GM18498 (cell line): ENCODE measurements at regions not wholly inside any gene's neighbourhood (a gene's known extent, or its start where the extent isn't known, plus 50 kb on each side); places are given as distances from the start of the nearest gene placed in this dataset.
"Not testable (repeated sequence)": the region's sequence is repeated elsewhere in the genome, so short reads cannot be mapped to it uniquely, and the experiment has no call there.

ENCODE experiments used
- ATAC-seq: cut with Tn5 transposase; IDR thresholded peaks from one replicate; pipeline ENCODE4 v1.9.1; 2021; ENCODE audit warnings: mild to moderate bottlenecking, moderate library complexity; ENCODE audit not compliant: unreplicated experiment

DNA sequence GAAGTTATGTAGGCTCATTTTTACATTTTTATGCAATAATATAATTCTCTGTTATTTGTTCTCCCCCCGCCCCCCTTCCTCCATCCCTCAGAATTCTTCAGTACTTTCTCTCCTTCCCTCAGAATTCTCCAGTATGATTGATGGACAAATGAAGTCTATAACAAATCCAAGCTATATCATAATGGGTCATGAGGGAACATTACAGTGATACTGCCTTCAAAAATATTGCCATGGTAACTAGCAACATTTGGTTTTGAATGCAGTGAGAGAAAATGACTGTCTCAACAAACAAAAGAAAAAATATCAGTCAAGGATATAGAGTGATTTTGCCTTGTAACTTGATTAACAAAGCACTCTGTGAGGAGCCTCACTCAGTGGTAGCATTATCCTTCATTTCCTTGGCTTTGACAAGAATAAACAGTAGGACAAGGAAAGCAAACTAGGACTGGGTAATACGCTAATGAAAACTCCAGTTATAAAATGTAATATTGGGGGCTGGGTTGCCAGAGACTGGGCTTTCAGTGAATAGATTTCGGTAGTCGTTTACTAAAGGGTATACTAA is 392.9 kb upstream of the CRIM1 start:
- no peak for ATAC-seq

DNA sequence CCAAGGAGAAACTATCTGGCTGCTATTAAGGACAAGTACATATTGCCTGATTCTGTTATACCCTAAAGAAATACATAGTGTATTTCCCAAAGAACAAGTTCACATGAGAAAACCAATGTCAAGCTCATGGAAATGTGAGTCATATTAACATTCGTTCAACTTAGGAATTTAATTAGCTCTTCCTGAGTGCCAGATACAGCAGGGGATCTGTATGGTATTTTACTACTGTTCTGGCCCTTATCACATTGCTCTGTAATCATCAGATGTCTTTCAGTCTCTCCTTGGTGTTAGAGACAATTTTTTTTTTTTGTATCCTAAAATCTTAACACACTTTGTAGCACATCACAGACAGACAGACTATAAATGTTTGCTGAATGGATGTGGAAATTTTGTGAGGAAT is 395.0 kb upstream of the CRIM1 start:
- no peak for ATAC-seq

- not testable (repeated sequence) for ATAC-seq
Measured at GRCh38 chr2:35957053-35957452, 398.5 kb upstream of the CRIM1 start.

DNA sequence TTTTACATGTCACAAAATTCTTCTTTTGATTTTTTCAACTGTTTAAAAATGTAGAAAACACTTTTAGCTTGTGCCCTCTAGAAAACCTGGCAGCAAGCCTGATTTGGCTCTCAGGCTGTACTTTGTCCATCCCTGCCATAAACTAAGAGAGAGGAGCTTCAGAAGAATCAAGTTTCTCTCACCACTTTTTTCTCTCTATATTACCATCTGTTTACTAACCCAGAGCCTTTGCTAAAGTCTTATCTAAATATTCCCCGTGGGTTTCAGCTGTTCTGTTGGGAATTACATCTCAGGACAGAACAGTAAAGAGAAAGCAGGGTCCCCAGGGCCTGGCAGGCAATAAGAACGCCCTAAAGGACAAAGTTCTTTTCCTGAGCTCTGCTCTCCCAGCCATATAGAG is 409.1 kb upstream of the CRIM1 start:
- ATAC-seq: no peak

- ATAC-seq: no peak
Measured at GRCh38 chr2:35938838-35939237, 416.7 kb upstream of the CRIM1 start.

- no peak for ATAC-seq
Measured at GRCh38 chr2:35933031-35933430, 422.5 kb upstream of the CRIM1 start.

GRCh38 chr2:35932276-35932963 is 423.2 kb upstream of the CRIM1 start:
- ATAC-seq: no peak

DNA sequence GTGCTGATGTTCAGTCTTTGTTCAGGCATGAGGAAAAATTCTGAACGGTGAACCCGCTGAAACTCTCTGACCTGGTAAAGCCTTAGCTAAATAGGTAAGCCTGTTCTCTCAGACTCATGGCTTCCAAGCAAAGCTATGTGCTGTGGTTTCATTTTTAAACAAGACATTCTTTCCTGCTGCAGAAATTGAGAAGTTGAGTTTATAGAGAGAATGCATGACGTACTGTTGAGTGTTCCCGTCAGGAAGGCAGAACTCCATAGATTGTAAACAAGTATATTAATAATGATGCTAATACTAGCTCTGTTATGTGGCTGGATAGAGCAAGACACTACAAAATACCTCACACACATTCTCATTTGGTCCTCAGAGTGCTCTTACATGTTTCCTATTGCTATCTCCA is 424.0 kb upstream of the CRIM1 start:
- ATAC-seq: no peak

DNA sequence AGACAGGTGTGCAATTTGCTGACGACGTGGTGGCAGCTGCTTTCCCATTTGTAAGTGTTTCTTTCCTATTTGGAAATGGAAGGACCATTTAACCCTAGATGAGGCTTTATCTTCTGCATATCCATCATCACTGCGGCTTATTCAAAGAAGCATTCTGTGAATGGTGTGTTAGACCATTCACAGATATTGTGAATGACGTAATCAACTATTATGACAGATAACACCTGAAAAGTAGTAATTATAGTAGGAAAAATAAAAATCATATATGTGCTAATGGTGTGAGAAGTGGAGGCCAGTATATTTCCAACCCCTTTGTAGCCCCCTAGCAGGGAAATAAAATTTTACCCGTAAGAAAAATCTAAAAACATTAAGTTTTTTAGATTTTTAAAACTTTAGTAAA is 424.5 kb upstream of the CRIM1 start:
- no peak for ATAC-seq

DNA sequence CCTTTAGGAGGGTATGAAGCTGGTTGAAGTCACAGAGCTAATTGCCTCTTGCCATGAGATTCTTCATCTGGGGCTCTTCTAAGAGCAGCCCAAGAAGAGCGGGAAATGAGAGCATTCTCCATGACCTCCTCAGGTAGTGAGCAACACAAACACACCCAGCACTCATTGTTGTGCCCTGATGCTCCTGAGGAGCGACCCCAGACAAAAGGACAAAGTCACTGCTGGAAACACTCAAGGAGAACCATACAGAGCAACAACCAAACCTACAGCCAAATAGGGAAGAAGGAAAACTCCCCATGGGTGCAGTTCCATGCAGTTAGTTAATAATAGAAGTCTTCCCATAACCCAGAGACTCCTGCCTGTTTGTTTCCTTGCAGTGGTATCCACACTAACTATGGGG is 426.0 kb upstream of the CRIM1 start:
- ATAC-seq: no peak

GRCh38 chr2:35920061-35920460 is 435.5 kb upstream of the CRIM1 start:
- no peak for ATAC-seq

DNA sequence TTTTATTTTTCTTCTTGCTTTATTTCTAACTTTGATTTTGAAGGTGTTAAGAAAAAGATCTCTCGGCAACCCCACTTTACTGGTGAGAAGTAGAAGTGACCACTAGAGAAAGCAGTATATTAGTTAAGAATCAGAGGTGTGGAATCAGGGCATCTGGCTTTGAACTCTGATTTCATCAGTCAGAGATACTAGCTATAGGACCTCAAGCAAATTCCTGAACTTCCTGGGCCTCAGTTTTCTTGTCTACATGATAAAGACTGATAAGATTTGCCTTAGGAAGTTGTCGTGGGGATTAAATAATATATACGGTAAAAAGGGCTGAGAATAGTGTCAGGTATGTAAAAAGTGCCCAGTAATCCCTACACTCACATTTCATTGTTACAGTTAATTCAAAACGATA is 440.3 kb upstream of the CRIM1 start:
- ATAC-seq: no peak

- no peak for ATAC-seq
Measured at GRCh38 chr2:35891936-35892335, 463.6 kb upstream of the CRIM1 start.

- no peak for ATAC-seq
Measured at GRCh38 chr2:35891528-35891927, 464.1 kb upstream of the CRIM1 start.

- ATAC-seq: no peak
Measured at GRCh38 chr2:35887146-35887545, 468.4 kb upstream of the CRIM1 start.

DNA sequence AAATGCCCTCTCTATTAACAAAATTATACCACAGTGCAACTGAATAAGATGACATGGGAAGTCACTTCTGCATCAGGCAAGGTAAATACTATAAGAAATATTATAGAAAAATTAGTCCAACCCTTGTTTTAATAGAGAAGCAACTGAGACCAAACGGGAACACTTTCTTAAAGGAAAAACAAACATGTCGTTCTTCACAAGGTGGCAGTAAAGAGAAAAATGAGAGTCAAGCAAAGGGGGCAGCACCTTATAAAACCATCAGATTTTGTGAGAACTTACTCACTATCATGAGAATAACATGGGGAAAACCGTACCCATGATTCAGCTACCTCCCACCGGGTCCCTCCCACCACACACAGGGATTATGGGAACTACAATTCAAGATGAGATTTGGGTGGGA is 481.7 kb upstream of the CRIM1 start:
- ATAC-seq: no peak

GRCh38 chr2:35871672-35872071 is 483.9 kb upstream of the CRIM1 start:
- no peak for ATAC-seq

GRCh38 chr2:35870713-35871112 is 484.9 kb upstream of the CRIM1 start:
- ATAC-seq: no peak

GRCh38 chr2:35864141-35864540 is 491.4 kb upstream of the CRIM1 start:
- ATAC-seq: no peak

DNA sequence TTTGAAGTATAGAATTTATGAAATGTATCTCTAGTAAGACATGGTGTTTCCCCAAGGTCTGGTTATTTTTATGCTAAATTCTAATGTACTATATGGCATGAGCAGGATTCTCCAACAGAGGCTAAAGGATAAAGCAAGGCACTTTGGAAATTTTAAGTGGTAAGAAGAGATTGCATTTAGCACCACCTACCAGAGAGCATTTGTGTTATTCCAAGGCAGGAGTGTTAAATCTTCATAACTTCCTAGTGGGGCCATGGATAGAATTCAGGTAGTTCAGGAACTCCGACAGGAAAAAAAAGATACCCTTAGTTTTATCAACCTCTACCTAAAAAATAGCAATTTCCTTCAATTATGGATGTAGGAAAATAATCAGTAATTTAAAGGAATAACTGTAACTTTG is 497.4 kb upstream of the CRIM1 start:
- ATAC-seq: no peak

DNA sequence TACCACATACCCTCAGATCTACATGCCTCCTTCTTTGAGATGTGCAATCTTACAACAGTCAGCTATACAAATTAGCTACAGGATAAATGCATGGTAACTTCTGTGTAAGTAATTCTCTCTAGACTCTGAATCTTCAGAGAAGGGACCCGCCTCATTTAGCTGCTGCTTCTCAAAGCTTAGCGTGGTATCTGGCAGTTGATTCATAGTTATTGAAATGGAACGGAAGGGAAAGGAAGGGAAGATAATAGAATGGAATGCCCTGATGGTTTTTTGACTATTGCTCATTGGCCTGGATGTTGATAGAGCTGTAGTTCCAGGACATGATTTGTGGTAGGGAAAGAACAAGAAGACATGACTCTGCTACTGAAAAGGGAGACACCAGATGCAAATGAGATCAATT is 498.1 kb upstream of the CRIM1 start:
- ATAC-seq: no peak

DNA sequence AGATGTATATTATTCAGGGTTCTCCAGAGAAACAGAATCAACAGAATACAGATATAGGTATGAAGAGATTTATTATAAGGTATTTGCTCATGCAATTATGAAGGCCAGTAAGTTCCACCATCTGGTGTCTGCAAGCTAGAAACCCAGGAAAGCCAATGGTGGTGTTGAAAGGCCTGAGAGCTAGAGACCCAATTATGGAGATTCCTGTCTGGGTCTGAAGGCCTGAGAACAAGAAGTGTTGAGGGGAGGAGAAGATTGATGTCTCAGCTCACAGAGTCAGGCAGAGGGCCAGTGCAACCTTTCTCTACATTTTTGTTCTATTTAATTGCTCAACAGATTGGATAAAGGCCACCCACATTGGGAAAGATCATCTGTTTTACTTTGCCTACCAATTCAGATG is 524.2 kb upstream of the CRIM1 start:
- ATAC-seq: no peak

DNA sequence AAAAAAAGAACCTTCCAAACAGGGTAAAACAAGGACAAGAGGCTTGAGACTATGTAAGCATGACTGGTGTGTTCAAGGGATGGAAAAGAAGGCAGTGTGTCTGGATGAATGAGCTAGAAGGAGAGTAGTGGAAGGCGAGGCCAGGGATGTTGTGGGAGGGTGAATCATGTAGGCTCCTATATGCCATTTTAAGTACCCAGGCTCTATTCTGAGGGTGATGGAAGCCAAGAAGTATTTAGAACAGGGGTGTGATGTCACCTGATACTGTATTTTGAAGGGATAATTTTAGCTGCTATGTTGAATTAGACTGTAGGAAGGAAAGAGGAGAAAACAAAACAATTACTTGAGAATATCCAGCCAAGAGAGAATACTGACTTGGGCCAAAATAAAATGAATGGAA is 524.7 kb upstream of the CRIM1 start:
- no peak for ATAC-seq
